ENCODE measurements at regions not wholly inside any gene's neighbourhood (a gene's known extent, or its start where the extent isn't known, plus 50 kb on each side); places are given as distances from the start of the nearest gene placed in this dataset.

DNA sequence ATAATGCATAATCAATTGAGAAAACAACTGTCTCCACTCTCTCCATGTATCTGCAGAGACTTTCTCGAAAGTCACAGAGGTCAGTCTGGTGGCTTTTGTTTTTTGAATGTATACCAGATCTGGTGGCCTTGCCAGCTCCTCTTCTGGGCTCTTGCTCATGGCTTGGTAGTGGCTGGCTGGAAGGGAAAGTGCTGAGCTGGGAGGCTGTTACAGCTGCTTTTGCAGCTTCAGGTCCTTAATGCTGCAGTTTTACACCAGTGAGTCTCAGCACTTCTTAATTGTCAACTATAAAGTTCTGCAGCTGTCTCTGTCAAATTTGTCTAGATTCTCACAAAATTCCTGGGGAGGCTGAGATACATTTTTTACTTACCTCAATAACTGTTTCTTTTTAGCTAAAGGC lies 390.0 kb downstream of the GRXCR1 start:
- intact Hi-C loops (cut with micrococcal nuclease) = no loop called here
- H3K4me3 ChIP-seq = no peak overlapping the region
- TF ChIP-seq, protein P1, sequence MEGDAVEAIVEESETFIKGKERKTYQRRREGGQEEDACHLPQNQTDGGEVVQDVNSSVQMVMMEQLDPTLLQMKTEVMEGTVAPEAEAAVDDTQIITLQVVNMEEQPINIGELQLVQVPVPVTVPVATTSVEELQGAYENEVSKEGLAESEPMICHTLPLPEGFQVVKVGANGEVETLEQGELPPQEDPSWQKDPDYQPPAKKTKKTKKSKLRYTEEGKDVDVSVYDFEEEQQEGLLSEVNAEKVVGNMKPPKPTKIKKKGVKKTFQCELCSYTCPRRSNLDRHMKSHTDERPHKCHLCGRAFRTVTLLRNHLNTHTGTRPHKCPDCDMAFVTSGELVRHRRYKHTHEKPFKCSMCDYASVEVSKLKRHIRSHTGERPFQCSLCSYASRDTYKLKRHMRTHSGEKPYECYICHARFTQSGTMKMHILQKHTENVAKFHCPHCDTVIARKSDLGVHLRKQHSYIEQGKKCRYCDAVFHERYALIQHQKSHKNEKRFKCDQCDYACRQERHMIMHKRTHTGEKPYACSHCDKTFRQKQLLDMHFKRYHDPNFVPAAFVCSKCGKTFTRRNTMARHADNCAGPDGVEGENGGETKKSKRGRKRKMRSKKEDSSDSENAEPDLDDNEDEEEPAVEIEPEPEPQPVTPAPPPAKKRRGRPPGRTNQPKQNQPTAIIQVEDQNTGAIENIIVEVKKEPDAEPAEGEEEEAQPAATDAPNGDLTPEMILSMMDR (IDR thresholded peaks at IDR 0.05; ENCODE audit: borderline replicate concordance) = no peak
- H3K27me3 ChIP-seq (ENCODE audit: low read depth) = no peaks in the 10 kb centered on the region
- H3K36me3 ChIP-seq = no peaks in the 10 kb centered on the region
- H3K4me1 ChIP-seq = no peaks in the 10 kb centered on the region
- H3K9me3 ChIP-seq (replicated peaks) = peaks cover 10% of the 10 kb centered on the region
- no peak overlapping the region for H3K27ac ChIP-seq (replicated peaks)
- no peak for DNase-seq

DNA sequence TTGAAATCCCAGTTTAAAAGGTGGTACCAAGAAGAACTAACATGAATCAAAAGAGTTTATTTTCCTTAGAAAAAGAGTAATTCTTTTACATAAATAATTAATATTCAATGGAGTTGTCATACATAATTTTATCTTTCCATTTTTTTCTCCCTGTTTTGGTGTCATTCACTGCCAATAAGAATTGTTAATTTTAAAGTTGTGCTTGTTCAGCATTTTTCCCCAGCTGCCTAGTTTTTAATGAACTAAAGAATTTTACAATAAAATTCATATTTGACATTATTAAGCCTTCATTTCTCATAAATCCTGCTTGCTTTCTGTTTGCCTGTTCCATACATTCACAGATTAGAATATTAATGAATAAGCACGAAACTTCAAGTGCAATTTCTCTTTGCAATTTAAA lies 393.6 kb downstream of the GRXCR1 start:
- H3K27ac ChIP-seq (replicated peaks) = no peak overlapping the region
- peaks cover 8% of the 10 kb centered on the region for H3K9me3 ChIP-seq (replicated peaks)
- intact Hi-C loops (cut with micrococcal nuclease) = no loop called here
- H3K36me3 ChIP-seq = no peaks in the 10 kb centered on the region
- TF ChIP-seq, protein P1 (IDR thresholded peaks at IDR 0.05; ENCODE audit: borderline replicate concordance) = no peak
- no peaks in the 10 kb centered on the region for H3K27me3 ChIP-seq (ENCODE audit: low read depth)
- no peak for DNase-seq
- H3K4me1 ChIP-seq = no peaks in the 10 kb centered on the region
- H3K4me3 ChIP-seq = no peak overlapping the region

DNA sequence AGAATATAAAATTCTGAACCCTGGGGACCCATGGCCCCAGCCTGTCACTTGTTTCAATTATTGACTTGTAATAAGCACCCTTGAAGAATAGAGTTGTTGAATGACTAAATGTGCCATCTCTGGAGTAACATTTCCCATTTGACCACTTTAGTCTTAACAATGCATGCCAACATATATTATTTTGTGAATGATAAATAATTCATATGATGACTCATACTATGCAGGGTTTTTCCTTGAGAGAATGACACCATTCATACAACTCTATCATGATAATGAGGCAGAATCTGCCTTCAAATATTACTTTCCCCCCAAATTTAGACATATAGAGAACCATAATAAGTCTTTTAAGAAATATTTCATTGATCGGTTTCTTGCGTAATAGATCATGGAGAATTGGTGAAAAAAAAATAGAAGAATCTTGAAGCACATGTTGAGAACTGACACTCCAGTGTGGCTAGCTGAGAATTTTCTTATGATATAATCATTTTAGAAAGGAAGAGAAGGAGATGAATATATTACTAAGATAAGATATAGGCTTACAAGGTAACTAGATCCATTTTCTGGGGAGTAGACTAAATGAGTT lies 404.5 kb downstream of the GRXCR1 start:
- Histone ChIP-seq H3K4me1 (no peaks in the 10 kb centered on the region), H3K36me3 (no peaks in the 10 kb centered on the region), H3K27ac (replicated peaks) (no peak overlapping the region), H3K27me3 (ENCODE audit: low read depth) (no peaks in the 10 kb centered on the region), H3K9me3 (replicated peaks) (peaks cover 5% of the 10 kb centered on the region), H3K4me3 (no peak overlapping the region)
- intact Hi-C loops (cut with micrococcal nuclease) = no loop called here
- TF ChIP-seq, protein P1 (IDR thresholded peaks at IDR 0.05; ENCODE audit: borderline replicate concordance) = no peak
- DNase-seq = no peak

DNA sequence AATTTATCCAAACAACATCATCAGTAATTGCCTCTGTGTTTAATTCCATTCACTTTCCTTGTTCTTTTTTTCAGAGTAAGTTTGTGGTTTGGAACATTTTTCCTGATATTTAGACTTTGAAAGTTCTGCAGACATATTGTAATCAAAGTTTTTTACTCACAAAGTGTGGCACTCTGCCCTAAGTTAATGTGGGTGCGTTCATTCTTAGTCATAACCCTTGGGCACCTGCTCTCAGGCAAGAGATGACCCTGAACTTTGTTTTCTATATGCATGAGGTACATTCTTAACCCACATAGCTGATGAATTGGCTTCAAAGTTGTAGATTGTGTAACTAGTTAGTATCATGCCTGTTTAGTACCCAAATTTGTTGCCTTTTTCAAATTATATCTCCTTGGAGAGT lies 424.3 kb downstream of the GRXCR1 start:
- Histone ChIP-seq H3K27me3 (ENCODE audit: low read depth) (no peaks in the 10 kb centered on the region), H3K27ac (replicated peaks) (no peak overlapping the region), H3K4me3 (no peak overlapping the region), H3K36me3 (no peaks in the 10 kb centered on the region), H3K9me3 (replicated peaks) (peaks cover 9% of the 10 kb centered on the region), H3K4me1 (no peaks in the 10 kb centered on the region)
- intact Hi-C loops (cut with micrococcal nuclease) = no loop called here
- TF ChIP-seq, protein P1 (IDR thresholded peaks at IDR 0.05; ENCODE audit: borderline replicate concordance) = no peak
- no peak for DNase-seq

DNA sequence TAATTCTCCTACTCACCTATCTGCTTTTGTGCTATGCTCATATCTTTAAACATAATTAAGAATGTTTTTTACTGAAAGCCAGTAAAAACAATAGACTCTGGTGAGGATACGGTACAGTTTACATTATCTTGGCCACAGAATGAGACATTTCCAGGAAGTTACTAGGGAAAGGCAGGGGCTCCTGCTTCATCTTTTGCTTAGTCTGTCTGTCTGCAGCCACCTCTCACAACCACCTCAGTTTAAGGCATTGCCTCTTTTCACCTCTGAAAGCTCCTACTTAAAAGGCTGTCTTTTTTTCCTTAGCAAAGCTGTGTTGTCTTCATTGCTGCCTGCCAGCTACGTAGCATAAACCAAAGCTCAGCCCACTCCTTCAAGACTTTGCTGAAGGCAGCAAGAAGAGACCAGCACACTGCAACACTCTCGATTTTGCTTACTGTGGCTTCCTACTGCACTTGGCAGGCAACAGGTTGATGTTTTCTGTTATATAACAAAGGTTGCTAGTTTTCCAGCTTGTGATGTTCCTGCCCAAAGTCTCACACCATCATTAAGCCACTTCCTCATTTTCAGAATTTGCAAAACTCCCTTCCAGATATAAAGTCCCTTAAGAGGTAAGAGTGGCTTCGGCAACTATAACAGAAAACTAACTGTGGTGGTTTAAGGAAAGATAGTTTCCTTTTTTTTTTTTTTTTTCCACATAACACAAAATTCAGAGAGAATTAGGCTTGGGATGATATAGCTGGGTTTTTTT lies 432.9 kb downstream of the GRXCR1 start:
- H3K4me3 ChIP-seq = no peak overlapping the region
- H3K4me1 ChIP-seq = no peaks in the 10 kb centered on the region
- TF ChIP-seq, protein P1 (IDR thresholded peaks at IDR 0.05; ENCODE audit: borderline replicate concordance) = no peak
- intact Hi-C loops (cut with micrococcal nuclease) = no loop called here
- no peaks in the 10 kb centered on the region for H3K36me3 ChIP-seq
- DNase-seq = no peak
- H3K9me3 ChIP-seq (replicated peaks) = no peaks in the 10 kb centered on the region
- H3K27ac ChIP-seq (replicated peaks) = no peak overlapping the region
- H3K27me3 ChIP-seq (ENCODE audit: low read depth) = no peaks in the 10 kb centered on the region

Measured in left ventricle myocardium inferior (tissue), 1 donor.